Fibroblast of lung (primary cell): ENCODE measurements at regions not wholly inside any gene's neighbourhood (a gene's known extent, or its start where the extent isn't known, plus 50 kb on each side); places are given as distances from the start of the nearest gene placed in this dataset.
A peak's percentile ranks its signal among the peaks of the same experiment; 100 is the strongest.

ENCODE experiments used
- DNase-seq, 2 donors: peaks; one replicate each; pipeline versions ENCODE4 v3.0.0 to v3.0.0-alpha.2; 2010; ENCODE audit warnings: low read depth in 2 of 2
- H2AFZ ChIP-seq: 2 replicates; pipeline ENCODE4 v1.5.1; 2012; ENCODE audit warnings: low read length, control low read depth, inconsistent platforms
- H3K27ac ChIP-seq: 2 replicates; pipeline ENCODE4 v1.5.1; 2011; ENCODE audit warnings: low read length, control low read depth; ENCODE audit not compliant: insufficient read depth
- H3K27me3 ChIP-seq: 2 replicates; pipeline ENCODE4 v1.5.1; 2011; ENCODE audit warnings: mild to moderate bottlenecking, low read length; ENCODE audit not compliant: control insufficient read depth, insufficient read depth
- H3K36me3 ChIP-seq: 2 replicates; pipeline ENCODE4 v1.5.1; 2011; ENCODE audit warnings: low read length; ENCODE audit not compliant: control insufficient read depth, insufficient read depth
- H3K4me1 ChIP-seq: 2 replicates; pipeline ENCODE4 v1.5.1; 2011; ENCODE audit warnings: low read length; ENCODE audit not compliant: control insufficient read depth, insufficient read depth; ENCODE audit errors: extremely low read depth
- H3K4me2 ChIP-seq: 2 replicates; pipeline ENCODE4 v1.5.1; 2011; ENCODE audit warnings: low read length, control low read depth; ENCODE audit not compliant: insufficient read depth; ENCODE audit errors: extremely low read depth
- H3K4me3 ChIP-seq, 4 experiments: fragments of 200-600 bp in 1 of 4; sonication (generic) in 1 of 4; replicated peaks in 1 of 4; 2 replicates each; pipeline ENCODE4 v1.5.1; 2011 to 2016; ENCODE audit warnings: low read length in 4 of 4, low read depth in 3 of 4, mild to moderate bottlenecking in 3 of 4, control low read depth in 2 of 4, inconsistent platforms in 1 of 4, mixed read lengths in 1 of 4; ENCODE audit not compliant: insufficient read depth in 1 of 4; ENCODE audit errors: control extremely low read depth in 1 of 4
- H3K79me2 ChIP-seq: 2 replicates; pipeline ENCODE4 v1.5.1; 2012; ENCODE audit warnings: mild to moderate bottlenecking, low read length, inconsistent platforms; ENCODE audit not compliant: control insufficient read depth, insufficient read depth
- H3K9ac ChIP-seq: 2 replicates; pipeline ENCODE4 v1.5.1; 2011; ENCODE audit warnings: mild to moderate bottlenecking, low read length, control low read depth; ENCODE audit not compliant: insufficient read depth
- H3K9me3 ChIP-seq: 2 replicates; pipeline ENCODE4 v1.5.1; 2012; ENCODE audit warnings: low read depth, low read length; ENCODE audit not compliant: control insufficient read depth, insufficient read depth
- H4K20me1 ChIP-seq: 2 replicates; pipeline ENCODE4 v1.5.1; 2011; ENCODE audit warnings: low read length; ENCODE audit not compliant: control insufficient read depth, insufficient read depth; ENCODE audit errors: extremely low read depth
- EZH2 ChIP-seq: IDR thresholded peaks from 2 replicates; pipeline ENCODE4 v1.5.1; 2012; ENCODE audit warnings: low read length, control low read depth, mild to moderate bottlenecking; ENCODE audit errors: missing control alignments
- TF ChIP-seq, protein P1 (sequence below), 2 donors: IDR thresholded peaks in 1 of 2; conservative IDR thresholded peaks in 1 of 2; 1 replicate in 1 of 2; 2 replicates in 1 of 2; pipeline ENCODE4 v1.5.1; 2011 to 2012; ENCODE audit warnings: low read length in 2 of 2, control low read depth in 1 of 2, inconsistent platforms in 1 of 2, low read depth in 1 of 2, mild to moderate bottlenecking in 1 of 2

DNA sequence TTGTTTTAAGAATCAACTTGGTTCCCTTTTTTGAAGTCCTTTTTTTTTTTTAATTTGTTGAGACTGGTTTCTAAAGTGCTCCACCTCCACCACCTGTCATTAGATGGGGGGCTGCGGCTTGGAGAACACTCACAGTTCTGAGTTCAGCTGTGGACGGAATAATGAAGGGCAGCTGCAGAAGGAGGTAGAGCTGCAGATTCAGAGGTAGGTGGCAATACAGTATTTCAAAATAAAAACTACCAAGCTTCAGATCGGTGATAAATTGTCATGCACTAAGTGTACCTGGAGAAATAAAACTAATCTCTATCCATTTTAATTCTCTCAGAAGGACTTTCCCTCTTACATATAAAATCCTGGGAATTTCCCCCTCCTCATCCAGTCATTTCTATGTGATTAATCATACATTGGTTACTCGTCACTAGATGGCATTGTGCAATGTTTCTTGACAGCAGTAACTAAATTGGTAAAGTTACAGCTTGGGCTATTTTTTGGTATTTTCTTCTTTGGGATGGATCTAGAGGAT, 81.1 kb upstream of the SLC39A10 start:
- TF ChIP-seq EZH2, result no peak
- TF ChIP-seq, protein P1, sequence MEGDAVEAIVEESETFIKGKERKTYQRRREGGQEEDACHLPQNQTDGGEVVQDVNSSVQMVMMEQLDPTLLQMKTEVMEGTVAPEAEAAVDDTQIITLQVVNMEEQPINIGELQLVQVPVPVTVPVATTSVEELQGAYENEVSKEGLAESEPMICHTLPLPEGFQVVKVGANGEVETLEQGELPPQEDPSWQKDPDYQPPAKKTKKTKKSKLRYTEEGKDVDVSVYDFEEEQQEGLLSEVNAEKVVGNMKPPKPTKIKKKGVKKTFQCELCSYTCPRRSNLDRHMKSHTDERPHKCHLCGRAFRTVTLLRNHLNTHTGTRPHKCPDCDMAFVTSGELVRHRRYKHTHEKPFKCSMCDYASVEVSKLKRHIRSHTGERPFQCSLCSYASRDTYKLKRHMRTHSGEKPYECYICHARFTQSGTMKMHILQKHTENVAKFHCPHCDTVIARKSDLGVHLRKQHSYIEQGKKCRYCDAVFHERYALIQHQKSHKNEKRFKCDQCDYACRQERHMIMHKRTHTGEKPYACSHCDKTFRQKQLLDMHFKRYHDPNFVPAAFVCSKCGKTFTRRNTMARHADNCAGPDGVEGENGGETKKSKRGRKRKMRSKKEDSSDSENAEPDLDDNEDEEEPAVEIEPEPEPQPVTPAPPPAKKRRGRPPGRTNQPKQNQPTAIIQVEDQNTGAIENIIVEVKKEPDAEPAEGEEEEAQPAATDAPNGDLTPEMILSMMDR (conservative IDR thresholded peaks at IDR 0.05 in 1 of 2, IDR thresholded peaks at IDR 0.05 in 1 of 2; ENCODE audit: low read depth in 1 of 2, low read length in 2 of 2), result no peak
- Histone ChIP-seq H2AFZ (no peak overlapping the region), H3K27me3 (no peaks in the 10 kb centered on the region), H3K27ac (no peak overlapping the region), H3K9me3 (no peaks in the 10 kb centered on the region), H3K4me2 (no peak overlapping the region), H3K79me2 (no peaks in the 10 kb centered on the region), H4K20me1 (no peaks in the 10 kb centered on the region), H3K36me3 (no peaks in the 10 kb centered on the region), H3K9ac (no peak overlapping the region), H3K4me3 (no peak overlapping the region), H3K4me1 (no peaks in the 10 kb centered on the region)
- peak; percentile 85 to 89 for DNase-seq

GRCh38 chr2:195575016-195575415, 82.0 kb upstream of the SLC39A10 start:
- Histone ChIP-seq H4K20me1 (no peaks in the 10 kb centered on the region), H3K4me3 (no peak overlapping the region), H3K9ac (no peak overlapping the region), H3K79me2 (no peaks in the 10 kb centered on the region), H3K27ac (no peak overlapping the region), H3K27me3 (no peaks in the 10 kb centered on the region), H3K36me3 (no peaks in the 10 kb centered on the region), H3K4me2 (no peak overlapping the region), H3K4me1 (no peaks in the 10 kb centered on the region), H3K9me3 (no peaks in the 10 kb centered on the region), H2AFZ (no peak overlapping the region)
- no peak for DNase-seq
- TF ChIP-seq, protein P1 (conservative IDR thresholded peaks at IDR 0.05 in 1 of 2, IDR thresholded peaks at IDR 0.05 in 1 of 2; ENCODE audit: low read depth in 1 of 2, low read length in 2 of 2), result no peak
- no peak for TF ChIP-seq EZH2

- no peaks in the 10 kb centered on the region for H3K9me3 ChIP-seq
- H3K27me3 ChIP-seq, result no peaks in the 10 kb centered on the region
Observed at GRCh38 chr2:195574312-195574711, 82.7 kb upstream of the SLC39A10 start.

More at GRCh38 chr2:195574312-195574711, 82.7 kb upstream of the SLC39A10 start:
- no peak for DNase-seq
- no peaks in the 10 kb centered on the region for H3K36me3 ChIP-seq
- H3K9ac ChIP-seq, result no peak overlapping the region
- H3K4me1 ChIP-seq, result no peaks in the 10 kb centered on the region
- H3K4me2 ChIP-seq, result no peak overlapping the region
- no peak overlapping the region for H2AFZ ChIP-seq
- no peaks in the 10 kb centered on the region for H3K79me2 ChIP-seq
- H3K27ac ChIP-seq, result no peak overlapping the region
- TF ChIP-seq, protein P1 (conservative IDR thresholded peaks at IDR 0.05 in 1 of 2, IDR thresholded peaks at IDR 0.05 in 1 of 2; ENCODE audit: low read depth in 1 of 2, low read length in 2 of 2), result no peak
- no peak for TF ChIP-seq EZH2
- no peak overlapping the region for H3K4me3 ChIP-seq
- no peaks in the 10 kb centered on the region for H4K20me1 ChIP-seq
